Neural cell (in vitro differentiated cells): ENCODE measurements at regions not wholly inside any gene's neighbourhood (a gene's known extent, or its start where the extent isn't known, plus 50 kb on each side); places are given as distances from the start of the nearest gene placed in this dataset.

Source experiments
- EP300 ChIP-seq: fragments of 450-650 bp; conservative IDR thresholded peaks from 2 replicates; pipeline ENCODE4 v1.6.1; 2014; ENCODE audit warnings: antibody characterized with exemption, mild to moderate bottlenecking, moderate library complexity; ENCODE audit not compliant: poor library complexity, severe bottlenecking
- EZH2 ChIP-seq: fragments of 200-600, 300-800 bp; shearing (Covaris generic), sonication (generic); IDR thresholded peaks from 2 replicates; pipeline ENCODE4 v1.6.1; 2014; ENCODE audit warnings: antibody characterized with exemption, low read length, borderline replicate concordance, mild to moderate bottlenecking; ENCODE audit not compliant: insufficient read depth, poor library complexity, severe bottlenecking
- POLR2AphosphoS5 ChIP-seq: IDR thresholded peaks from 2 replicates; pipeline ENCODE4 v1.6.1; 2012
- SMC3 ChIP-seq: fragments of 450-650 bp; conservative IDR thresholded peaks from 2 replicates; pipeline ENCODE4 v1.6.1; 2014; ENCODE audit warnings: antibody characterized with exemption, mild to moderate bottlenecking, moderate library complexity; ENCODE audit not compliant: poor library complexity
- TAF1 ChIP-seq: IDR thresholded peaks from 2 replicates; pipeline ENCODE4 v1.6.1; 2012; ENCODE audit warnings: low read depth
- TF ChIP-seq, protein P1 (sequence below): fragments of 450-650 bp; IDR thresholded peaks from 2 replicates; pipeline ENCODE4 v1.5.1; 2014; ENCODE audit warnings: antibody characterized with exemption, mild to moderate bottlenecking, moderate library complexity; ENCODE audit not compliant: poor library complexity, severe bottlenecking

DNA sequence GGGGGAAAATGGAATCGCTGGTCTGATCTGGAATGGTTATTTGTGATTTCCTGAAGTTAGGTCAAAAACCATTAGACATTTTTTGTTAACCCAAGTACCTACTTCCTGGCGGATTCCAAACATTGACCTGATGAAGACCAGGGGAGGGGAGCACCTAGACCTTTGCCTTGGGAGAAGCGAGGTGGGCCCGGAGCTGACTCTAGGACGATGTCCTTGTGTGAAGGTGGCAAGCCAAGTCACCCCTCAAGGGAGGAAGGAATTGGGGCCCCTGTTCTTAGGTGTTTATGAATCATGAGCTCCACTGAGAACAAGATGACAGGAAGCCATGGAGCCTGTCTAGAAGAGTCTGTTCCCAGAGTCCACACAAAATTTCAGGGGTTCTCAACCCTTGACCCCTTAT lies 204.9 kb upstream of the FOXF1 start:
- TF ChIP-seq, protein P1, sequence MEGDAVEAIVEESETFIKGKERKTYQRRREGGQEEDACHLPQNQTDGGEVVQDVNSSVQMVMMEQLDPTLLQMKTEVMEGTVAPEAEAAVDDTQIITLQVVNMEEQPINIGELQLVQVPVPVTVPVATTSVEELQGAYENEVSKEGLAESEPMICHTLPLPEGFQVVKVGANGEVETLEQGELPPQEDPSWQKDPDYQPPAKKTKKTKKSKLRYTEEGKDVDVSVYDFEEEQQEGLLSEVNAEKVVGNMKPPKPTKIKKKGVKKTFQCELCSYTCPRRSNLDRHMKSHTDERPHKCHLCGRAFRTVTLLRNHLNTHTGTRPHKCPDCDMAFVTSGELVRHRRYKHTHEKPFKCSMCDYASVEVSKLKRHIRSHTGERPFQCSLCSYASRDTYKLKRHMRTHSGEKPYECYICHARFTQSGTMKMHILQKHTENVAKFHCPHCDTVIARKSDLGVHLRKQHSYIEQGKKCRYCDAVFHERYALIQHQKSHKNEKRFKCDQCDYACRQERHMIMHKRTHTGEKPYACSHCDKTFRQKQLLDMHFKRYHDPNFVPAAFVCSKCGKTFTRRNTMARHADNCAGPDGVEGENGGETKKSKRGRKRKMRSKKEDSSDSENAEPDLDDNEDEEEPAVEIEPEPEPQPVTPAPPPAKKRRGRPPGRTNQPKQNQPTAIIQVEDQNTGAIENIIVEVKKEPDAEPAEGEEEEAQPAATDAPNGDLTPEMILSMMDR: no peak
- TF ChIP-seq POLR2AphosphoS5 (no peak), EZH2 (no peak), EP300 (no peak), SMC3 (no peak), TAF1 (no peak)
